ENCODE measurements at regions not wholly inside any gene's neighbourhood (a gene's known extent, or its start where the extent isn't known, plus 50 kb on each side); places are given as distances from the start of the nearest gene placed in this dataset.

- Histone ChIP-seq H3K27me3 (ENCODE audit: insufficient read depth, low read length) (no peaks in the 10 kb centered on the region), H3K9me3 (ENCODE audit: control insufficient read depth, low read depth, low read length) (no peaks in the 10 kb centered on the region), H4K91ac (ENCODE audit: insufficient read length, low read depth, low read length) (no peak overlapping the region), H2BK5ac (ENCODE audit: insufficient read length, low read length) (no peak overlapping the region), H4K8ac (replicated peaks; ENCODE audit: insufficient read length, low read depth, low read length) (no peak overlapping the region), H3K9ac (ENCODE audit: extremely low read depth, insufficient read length, low read length) (no peak overlapping the region), H3T11ph (ENCODE audit: low read length) (no peak overlapping the region), H2AFZ (ENCODE audit: low read length) (peak overlapping the region; percentile 36), H3K27ac (ENCODE audit: insufficient read length, low read depth, low read length) (no peak overlapping the region), H4K5ac (ENCODE audit: insufficient read length, low read depth, low read length) (no peak overlapping the region), H2AK5ac (ENCODE audit: insufficient read length, low read length) (no peak overlapping the region), H4K20me1 (ENCODE audit: control insufficient read depth, insufficient read depth, insufficient read length) (no peaks in the 10 kb centered on the region), H3K79me2 (ENCODE audit: insufficient read depth, low read length) (no peaks in the 10 kb centered on the region), H3K18ac (ENCODE audit: insufficient read length, low read depth, low read length) (no peak overlapping the region), H2BK120ac (ENCODE audit: low read depth, low read length, poor library complexity, severe bottlenecking) (no peak overlapping the region), H3K4me1 (ENCODE audit: insufficient read depth, low read length) (peaks cover 4% of the 10 kb centered on the region), H3K4ac (ENCODE audit: low read depth, low read length) (no peak overlapping the region), H3K14ac (ENCODE audit: insufficient read depth, low read length) (no peak overlapping the region), H3K79me1 (ENCODE audit: insufficient read depth, low read depth, low read length, poor library complexity, severe bottlenecking) (no peaks in the 10 kb centered on the region), H3K56ac (ENCODE audit: insufficient read length, low read depth, low read length) (no peak overlapping the region), H3K23ac (ENCODE audit: insufficient read length, low read depth, low read length) (no peak overlapping the region), H2BK15ac (ENCODE audit: low read depth, low read length) (no peak overlapping the region), H2BK20ac (ENCODE audit: low read depth, low read length, poor library complexity, severe bottlenecking) (no peak overlapping the region), H3K23me2 (ENCODE audit: insufficient read length, low read depth, low read length, poor library complexity, severe bottlenecking) (no peaks in the 10 kb centered on the region), H2BK12ac (ENCODE audit: insufficient read length, low read depth, low read length) (no peak overlapping the region), H3K4me2 (ENCODE audit: insufficient read depth, insufficient read length, low read length) (no peak overlapping the region)
- no peaks in the 10 kb centered on the region; a peak in 1 of 5 replicates for H3K9me3 Mint-ChIP-seq
- DNase-seq = no peak
- H3K27ac Mint-ChIP-seq = no peak overlapping the region; a peak in 1 of 7 replicates
- no peak for TF ChIP-seq CTCF (conservative IDR thresholded peaks at IDR 0.05)
- WGBS (ENCODE audit: extremely low coverage, insufficient read length, low lambda C conversion rate) = no CpG with 5 or more reads among the region's 1 CpG
- peaks cover 10 to 13% of the 10 kb centered on the region in 2 experiments for H3K4me1 Mint-ChIP-seq
- no peak overlapping the region for H3K4me3 Mint-ChIP-seq
- no peaks in the 10 kb centered on the region; a peak in 1 of 7 replicates for H3K36me3 Mint-ChIP-seq (ENCODE audit: insufficient read depth in 1 of 3, low read depth in 3 of 3)
- H3K27me3 Mint-ChIP-seq (ENCODE audit: low read depth) = no peaks in the 10 kb centered on the region
These were observed 638.3 kb downstream of the HTR1A start for GRCh38 chr5:63323926-63324325.

Data from H9 (cell line).